ENCODE measurements at regions not wholly inside any gene's neighbourhood (a gene's known extent, or its start where the extent isn't known, plus 50 kb on each side); places are given as distances from the start of the nearest gene placed in this dataset.

- DNase-seq (ENCODE audit: low read depth, low spot score), result no peak
- H3K4me3 ChIP-seq (ENCODE audit: low read depth, low read length), result no peak overlapping the region
- no peak for TF ChIP-seq CTCF (IDR thresholded peaks at IDR 0.05; ENCODE audit: insufficient read depth, low read length, missing control alignments)
- ChIA-PET CTCF (no interaction called here), POLR2A (no interaction called here)
Observed at GRCh38 chr5:35345222-35345621, 114.9 kb upstream of the PRLR start.

- ChIA-PET CTCF (no interaction called here), POLR2A (no interaction called here)
Observed at GRCh38 chr5:35342664-35343063, 112.4 kb upstream of the PRLR start.

GRCh38 chr5:35341189-35341588, 110.9 kb upstream of the PRLR start:
- TF ChIP-seq CTCF (IDR thresholded peaks at IDR 0.05; ENCODE audit: insufficient read depth, low read length, missing control alignments), result no peak
- DNase-seq (ENCODE audit: low read depth, low spot score), result no peak
- H3K4me3 ChIP-seq (ENCODE audit: low read depth, low read length), result no peak overlapping the region
- CTCF ChIA-PET, result no interaction called here
- POLR2A ChIA-PET, result no interaction called here

More at GRCh38 chr5:35342664-35343063, 112.4 kb upstream of the PRLR start:
- no peak overlapping the region for H3K4me3 ChIP-seq (ENCODE audit: low read depth, low read length)
- no peak for DNase-seq (ENCODE audit: low read depth, low spot score)
- no peak for TF ChIP-seq CTCF (IDR thresholded peaks at IDR 0.05; ENCODE audit: insufficient read depth, low read length, missing control alignments)

- DNase-seq (ENCODE audit: low read depth, low spot score), result no peak
- H3K4me3 ChIP-seq (ENCODE audit: low read depth, low read length), result no peak overlapping the region
- ChIA-PET CTCF (no interaction called here), POLR2A (no interaction called here)
- no peak for TF ChIP-seq CTCF (IDR thresholded peaks at IDR 0.05; ENCODE audit: insufficient read depth, low read length, missing control alignments)
Observed at GRCh38 chr5:35339616-35340100, 109.4 kb upstream of the PRLR start.

- ChIA-PET POLR2A (no interaction called here), CTCF (no interaction called here)
- DNase-seq (ENCODE audit: low read depth, low spot score), result no peak
- TF ChIP-seq CTCF (IDR thresholded peaks at IDR 0.05; ENCODE audit: insufficient read depth, low read length, missing control alignments), result no peak
- H3K4me3 ChIP-seq (ENCODE audit: low read depth, low read length), result no peak overlapping the region
Observed at GRCh38 chr5:35339006-35339405, 108.7 kb upstream of the PRLR start.

- DNase-seq (ENCODE audit: low read depth, low spot score), result no peak
- ChIA-PET POLR2A (no interaction called here), CTCF (no interaction called here)
- no peak for TF ChIP-seq CTCF (IDR thresholded peaks at IDR 0.05; ENCODE audit: insufficient read depth, low read length, missing control alignments)
- H3K4me3 ChIP-seq (ENCODE audit: low read depth, low read length), result no peak overlapping the region
Observed at GRCh38 chr5:35338157-35338453, 107.8 kb upstream of the PRLR start.

Measured in AG04449 (cell line).